T-helper 17 cell (primary cell): ENCODE measurements at regions not wholly inside any gene's neighbourhood (a gene's known extent, or its start where the extent isn't known, plus 50 kb on each side); places are given as distances from the start of the nearest gene placed in this dataset.

Experiments used
- ATAC-seq: fragments of 150-1000 bp; cut with Tn5 transposase; 2 replicates; pipeline ENCODE4 v1.10.0; 2021; ENCODE audit warnings: mild to moderate bottlenecking, moderate library complexity
- DNase-seq, 3 donors: peaks; one replicate each; pipeline versions ENCODE4 v3.0.0 to v3.0.0-alpha.2; 2020 to 2021
- H3K9me3 ChIP-seq: one replicate; pipeline ENCODE4 v1.7.0; 2013; ENCODE audit warnings: low read length, mild to moderate bottlenecking; ENCODE audit not compliant: control insufficient read depth, poor library complexity, severe bottlenecking
- H3K27ac Mint-ChIP-seq: one replicate; pipeline ENCODE4 v1.8.0; 2022; ENCODE audit warnings: mild to moderate bottlenecking, moderate library complexity, mixed read lengths
- H3K27me3 Mint-ChIP-seq: one replicate; pipeline ENCODE4 v1.8.0; 2022; ENCODE audit warnings: mixed read lengths
- H3K36me3 Mint-ChIP-seq: one replicate; pipeline ENCODE4 v1.8.0; 2022; ENCODE audit warnings: low read depth, mixed read lengths
- H3K4me1 Mint-ChIP-seq: one replicate; pipeline ENCODE4 v1.8.0; 2022; ENCODE audit warnings: mild to moderate bottlenecking, mixed read lengths
- H3K4me3 Mint-ChIP-seq: one replicate; pipeline ENCODE4 v1.8.0; 2022; ENCODE audit warnings: mild to moderate bottlenecking, moderate library complexity, mixed read lengths

DNA sequence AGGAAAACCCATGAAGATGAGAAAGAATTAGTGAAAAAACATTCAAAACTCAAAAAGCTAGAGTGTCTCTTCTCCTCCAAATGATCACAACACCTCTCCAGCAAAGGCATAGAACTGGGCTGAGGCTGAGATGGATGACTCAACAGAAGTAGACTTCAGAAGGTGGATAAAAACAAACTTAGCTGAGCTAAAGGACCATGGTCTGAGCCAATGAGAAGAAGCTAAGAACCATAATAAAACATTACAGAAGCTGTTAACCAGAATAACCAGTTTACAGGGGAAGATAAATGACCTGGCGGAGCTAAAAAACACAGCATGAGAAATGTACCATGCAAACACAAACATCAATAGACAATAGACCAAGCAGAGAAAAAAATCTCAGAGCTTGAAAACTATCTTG lies 904.1 kb upstream of the MANEA start:
- Mint-ChIP-seq H3K27me3 (no peaks in the 10 kb centered on the region), H3K4me3 (no peak overlapping the region), H3K36me3 (no peaks in the 10 kb centered on the region), H3K27ac (no peak overlapping the region), H3K4me1 (no peaks in the 10 kb centered on the region)
- ATAC-seq (no peak), DNase-seq (no peak)
- no peaks in the 10 kb centered on the region for H3K9me3 ChIP-seq

DNA sequence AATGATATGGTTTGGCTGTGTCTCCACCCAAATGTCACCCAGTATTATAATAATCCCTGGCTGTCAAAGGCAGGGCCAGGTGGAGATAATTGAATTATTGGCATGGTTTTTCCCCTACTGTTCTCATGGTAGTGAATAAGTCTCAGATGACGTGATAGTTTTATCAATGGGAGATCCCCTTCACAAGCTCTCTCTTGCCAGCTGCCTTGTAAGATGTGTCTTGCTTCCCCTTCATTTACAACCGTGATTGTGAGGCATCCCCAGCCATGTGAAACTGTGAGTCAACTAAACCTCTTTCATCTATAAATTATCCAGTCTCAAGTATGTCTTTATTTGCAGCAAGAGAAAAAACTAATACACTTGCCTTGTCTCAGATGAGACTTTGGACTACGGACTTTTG lies 907.3 kb upstream of the MANEA start:
- H3K4me3 Mint-ChIP-seq, result no peak overlapping the region
- no peaks in the 10 kb centered on the region for H3K36me3 Mint-ChIP-seq
- DNase-seq (no peak), ATAC-seq (no peak)
- no peaks in the 10 kb centered on the region for H3K9me3 ChIP-seq
- no peaks in the 10 kb centered on the region for H3K4me1 Mint-ChIP-seq
- H3K27me3 Mint-ChIP-seq, result no peaks in the 10 kb centered on the region
- H3K27ac Mint-ChIP-seq, result no peak overlapping the region

GRCh38 chr6:94668876-94669275 lies 908.5 kb upstream of the MANEA start:
- no peak overlapping the region for H3K27ac Mint-ChIP-seq

DNA sequence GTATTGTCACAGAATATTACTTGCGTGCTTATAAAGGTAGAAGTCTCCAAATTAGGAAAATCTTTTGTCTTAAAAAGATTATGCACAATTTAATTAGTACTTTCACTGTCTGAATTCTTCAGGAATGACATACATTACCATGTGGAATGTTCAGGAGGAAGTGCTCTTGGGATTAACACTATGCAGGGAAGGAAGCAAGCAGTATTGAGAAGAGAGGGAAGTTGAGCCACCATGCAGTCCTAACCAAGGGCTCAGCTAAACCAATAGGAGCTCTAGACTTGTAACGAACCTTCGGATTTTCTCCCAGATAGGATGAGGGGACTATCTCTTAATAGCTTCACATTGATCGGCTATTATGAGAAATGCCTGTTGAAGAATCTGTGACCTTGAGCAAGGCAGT lies 918.4 kb upstream of the MANEA start:
- Mint-ChIP-seq H3K27ac (no peak overlapping the region), H3K4me1 (no peaks in the 10 kb centered on the region)

More at GRCh38 chr6:94668876-94669275, 908.5 kb upstream of the MANEA start:
- no peak for DNase-seq
- H3K9me3 ChIP-seq, result no peaks in the 10 kb centered on the region
- ATAC-seq, result no peak
- H3K4me1 Mint-ChIP-seq, result no peaks in the 10 kb centered on the region
- no peak overlapping the region for H3K4me3 Mint-ChIP-seq
- H3K36me3 Mint-ChIP-seq, result no peaks in the 10 kb centered on the region
- H3K27me3 Mint-ChIP-seq, result no peaks in the 10 kb centered on the region

DNA sequence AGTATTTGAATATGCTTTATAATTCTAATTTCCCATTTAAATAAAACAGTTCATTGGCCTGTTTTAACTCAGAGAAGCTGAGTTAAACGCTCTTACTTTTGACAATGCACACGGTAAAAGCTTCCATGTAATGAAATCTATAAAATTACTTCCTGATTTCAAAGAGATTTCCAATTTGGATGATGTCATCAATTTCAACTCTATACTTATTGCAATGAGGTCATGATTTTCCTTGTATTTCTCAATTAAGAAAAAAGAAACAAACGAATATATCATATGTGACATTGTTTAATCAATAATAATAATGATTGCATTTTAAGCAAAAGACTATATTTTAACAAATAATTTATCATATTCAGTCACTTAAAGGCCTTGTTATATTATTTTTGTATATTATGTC lies 926.1 kb upstream of the MANEA start:
- no peak for DNase-seq
- H3K4me3 Mint-ChIP-seq, result no peak overlapping the region
- H3K4me1 Mint-ChIP-seq, result no peaks in the 10 kb centered on the region
- no peak overlapping the region for H3K27ac Mint-ChIP-seq
- no peak for ATAC-seq
- H3K27me3 Mint-ChIP-seq, result no peaks in the 10 kb centered on the region
- no peaks in the 10 kb centered on the region for H3K9me3 ChIP-seq
- no peaks in the 10 kb centered on the region for H3K36me3 Mint-ChIP-seq

More for the DNA sequence above, 918.4 kb upstream of the MANEA start:
- no peaks in the 10 kb centered on the region for H3K36me3 Mint-ChIP-seq
- no peak for DNase-seq
- H3K27me3 Mint-ChIP-seq, result no peaks in the 10 kb centered on the region
- no peak for ATAC-seq
- H3K4me3 Mint-ChIP-seq, result no peak overlapping the region
- no peaks in the 10 kb centered on the region for H3K9me3 ChIP-seq

GRCh38 chr6:94645191-94645590 lies 932.1 kb upstream of the MANEA start:
- ATAC-seq (no peak), DNase-seq (no peak)
- H3K27me3 Mint-ChIP-seq, result no peaks in the 10 kb centered on the region
- no peak overlapping the region for H3K4me3 Mint-ChIP-seq
- H3K36me3 Mint-ChIP-seq, result no peaks in the 10 kb centered on the region
- H3K4me1 Mint-ChIP-seq, result no peaks in the 10 kb centered on the region
- H3K9me3 ChIP-seq, result no peaks in the 10 kb centered on the region
- no peak overlapping the region for H3K27ac Mint-ChIP-seq

DNA sequence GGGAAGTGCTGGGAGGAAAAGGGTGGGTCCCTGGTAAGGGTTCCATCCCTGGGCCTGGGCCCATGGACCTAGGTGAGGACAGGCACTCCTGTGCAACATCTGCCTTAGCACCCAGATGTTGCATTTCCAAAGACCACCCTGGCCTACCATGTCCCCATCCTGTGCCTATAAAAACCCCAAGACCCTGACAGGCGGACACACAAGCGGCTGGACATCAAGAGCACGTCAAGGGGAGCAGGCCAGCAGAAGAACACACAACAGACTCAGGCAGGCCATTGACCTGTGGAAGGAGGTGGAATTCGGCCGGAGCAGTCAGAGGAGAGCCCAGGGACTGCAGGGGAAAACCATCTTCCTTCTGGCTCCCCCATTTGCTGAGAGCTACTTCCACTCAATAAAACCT lies 937.8 kb upstream of the MANEA start:
- Mint-ChIP-seq H3K4me1 (no peaks in the 10 kb centered on the region), H3K36me3 (no peaks in the 10 kb centered on the region), H3K4me3 (no peak overlapping the region), H3K27ac (no peak overlapping the region), H3K27me3 (no peaks in the 10 kb centered on the region)
- ATAC-seq, result no peak
- no peaks in the 10 kb centered on the region for H3K9me3 ChIP-seq
- DNase-seq, result no peak

GRCh38 chr6:94636780-94637385 lies 940.5 kb upstream of the MANEA start:
- Mint-ChIP-seq H3K4me3 (no peak overlapping the region), H3K4me1 (no peaks in the 10 kb centered on the region), H3K27me3 (no peaks in the 10 kb centered on the region), H3K36me3 (no peaks in the 10 kb centered on the region), H3K27ac (no peak overlapping the region)
- ATAC-seq (no peak), DNase-seq (no peak)
- no peaks in the 10 kb centered on the region for H3K9me3 ChIP-seq

DNA sequence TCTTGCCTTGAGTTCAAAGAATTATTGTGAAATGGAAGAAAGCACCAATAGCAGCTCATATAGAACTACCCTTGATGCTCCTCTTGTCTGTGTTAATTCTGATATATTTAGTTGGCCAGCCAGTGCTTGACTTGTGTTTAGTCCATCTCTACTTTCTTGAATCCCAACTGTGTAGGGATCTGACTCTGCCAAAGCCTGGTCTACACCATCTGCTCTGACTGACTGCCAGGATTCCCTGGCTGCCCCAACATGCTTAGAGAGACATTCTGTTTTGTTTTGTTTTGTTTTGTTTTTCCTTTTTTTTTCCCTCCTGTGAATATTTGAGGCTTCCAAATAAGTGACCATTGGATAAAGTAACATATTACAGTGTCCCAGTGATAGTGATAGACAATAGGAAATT lies 953.7 kb upstream of the MANEA start:
- H3K36me3 Mint-ChIP-seq, result no peaks in the 10 kb centered on the region
- H3K4me3 Mint-ChIP-seq, result no peak overlapping the region
- H3K27me3 Mint-ChIP-seq, result no peaks in the 10 kb centered on the region
- H3K4me1 Mint-ChIP-seq, result no peaks in the 10 kb centered on the region
- no peaks in the 10 kb centered on the region for H3K9me3 ChIP-seq
- DNase-seq, result no peak
- no peak for ATAC-seq
- H3K27ac Mint-ChIP-seq, result no peak overlapping the region

GRCh38 chr6:94622783-94623182 lies 954.6 kb upstream of the MANEA start:
- no peak overlapping the region for H3K4me3 Mint-ChIP-seq
- no peaks in the 10 kb centered on the region for H3K27me3 Mint-ChIP-seq
- H3K27ac Mint-ChIP-seq, result no peak overlapping the region
- no peak for DNase-seq
- no peaks in the 10 kb centered on the region for H3K4me1 Mint-ChIP-seq
- no peaks in the 10 kb centered on the region for H3K36me3 Mint-ChIP-seq
- ATAC-seq, result no peak
- no peaks in the 10 kb centered on the region for H3K9me3 ChIP-seq

GRCh38 chr6:94600636-94601035 lies 976.7 kb upstream of the MANEA start:
- no peak for DNase-seq
- no peaks in the 10 kb centered on the region for H3K9me3 ChIP-seq
- no peak overlapping the region for H3K4me3 Mint-ChIP-seq
- H3K27me3 Mint-ChIP-seq, result no peaks in the 10 kb centered on the region
- no peak for ATAC-seq
- H3K4me1 Mint-ChIP-seq, result no peaks in the 10 kb centered on the region
- no peaks in the 10 kb centered on the region for H3K36me3 Mint-ChIP-seq
- H3K27ac Mint-ChIP-seq, result no peak overlapping the region

GRCh38 chr6:94597487-94597886 lies 979.8 kb upstream of the MANEA start:
- no peaks in the 10 kb centered on the region for H3K36me3 Mint-ChIP-seq
- DNase-seq (no peak), ATAC-seq (no peak)
- H3K27ac Mint-ChIP-seq, result no peak overlapping the region
- no peaks in the 10 kb centered on the region for H3K27me3 Mint-ChIP-seq
- H3K9me3 ChIP-seq, result no peaks in the 10 kb centered on the region
- H3K4me3 Mint-ChIP-seq, result no peak overlapping the region
- no peaks in the 10 kb centered on the region for H3K4me1 Mint-ChIP-seq

DNA sequence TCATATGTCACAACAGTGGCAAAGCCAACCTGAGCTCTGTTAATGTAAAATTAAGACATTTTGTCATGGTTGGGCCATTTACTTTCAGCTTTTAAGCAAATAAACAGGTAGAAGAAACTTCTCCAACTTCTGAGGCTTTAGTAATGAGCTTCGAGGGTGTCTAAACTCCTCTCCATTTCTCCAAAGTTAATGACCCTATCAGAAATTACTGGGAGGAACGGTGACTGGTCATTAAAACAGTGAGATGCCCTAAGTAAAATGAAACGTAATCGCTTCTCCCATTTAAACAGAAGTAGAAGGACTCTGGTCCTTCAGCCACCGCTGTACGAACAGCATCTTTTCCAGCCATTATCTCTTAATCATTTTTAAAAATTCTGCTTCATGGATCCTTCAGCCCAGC lies 986.9 kb upstream of the MANEA start:
- no peaks in the 10 kb centered on the region for H3K27me3 Mint-ChIP-seq
- H3K4me3 Mint-ChIP-seq, result no peak overlapping the region

GRCh38 chr6:94588301-94588700 lies 989.0 kb upstream of the MANEA start:
- H3K4me1 Mint-ChIP-seq, result no peaks in the 10 kb centered on the region
- no peaks in the 10 kb centered on the region for H3K27me3 Mint-ChIP-seq
- H3K36me3 Mint-ChIP-seq, result no peaks in the 10 kb centered on the region
- ATAC-seq (no peak), DNase-seq (no peak)
- H3K4me3 Mint-ChIP-seq, result no peak overlapping the region
- no peak overlapping the region for H3K27ac Mint-ChIP-seq
- H3K9me3 ChIP-seq, result no peaks in the 10 kb centered on the region

More for the DNA sequence above, 986.9 kb upstream of the MANEA start:
- DNase-seq, result no peak
- H3K36me3 Mint-ChIP-seq, result no peaks in the 10 kb centered on the region
- H3K9me3 ChIP-seq, result no peaks in the 10 kb centered on the region
- ATAC-seq, result no peak
- no peak overlapping the region for H3K27ac Mint-ChIP-seq
- H3K4me1 Mint-ChIP-seq, result no peaks in the 10 kb centered on the region
